CD1c-positive myeloid dendritic cell (primary cell): ENCODE measurements at regions not wholly inside any gene's neighbourhood (a gene's known extent, or its start where the extent isn't known, plus 50 kb on each side); places are given as distances from the start of the nearest gene placed in this dataset.

Source experiments
- DNase-seq: peaks from one replicate; pipeline ENCODE4 v3.0.0-alpha.2; 2016; ENCODE audit errors: extremely low spot score

DNA sequence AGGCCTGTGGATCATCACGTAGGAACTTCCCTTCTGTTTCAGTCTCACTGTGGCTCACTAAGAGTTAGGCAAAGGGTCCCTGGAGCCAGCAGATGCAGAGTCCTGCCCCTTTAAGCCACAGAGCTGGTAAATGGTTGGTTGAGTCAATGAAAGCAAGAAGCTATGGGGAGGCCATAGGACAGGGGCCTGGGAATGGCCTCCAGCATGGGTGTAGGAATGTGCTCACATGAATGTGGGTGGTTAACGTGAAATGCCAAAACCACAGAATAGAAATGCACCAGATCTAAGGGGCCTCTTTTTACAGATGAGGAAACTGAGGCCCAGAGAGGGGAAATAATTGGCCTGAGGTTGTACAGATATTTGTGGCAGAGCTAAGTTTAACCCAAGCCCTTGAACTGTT lies 150.3 kb downstream of the TLE3 start:
- no peak for DNase-seq

GRCh38 chr15:69949485-69949884 lies 148.2 kb downstream of the TLE3 start:
- DNase-seq, result no peak

- no peak for DNase-seq
Observed at GRCh38 chr15:69951256-69951897, 146.3 kb downstream of the TLE3 start.

- DNase-seq, result no peak
Observed at GRCh38 chr15:69951898-69952555, 145.7 kb downstream of the TLE3 start.

- DNase-seq, result no peak
Observed at GRCh38 chr15:69953051-69953450, 144.7 kb downstream of the TLE3 start.

GRCh38 chr15:69953816-69954215 lies 143.9 kb downstream of the TLE3 start:
- no peak for DNase-seq

DNA sequence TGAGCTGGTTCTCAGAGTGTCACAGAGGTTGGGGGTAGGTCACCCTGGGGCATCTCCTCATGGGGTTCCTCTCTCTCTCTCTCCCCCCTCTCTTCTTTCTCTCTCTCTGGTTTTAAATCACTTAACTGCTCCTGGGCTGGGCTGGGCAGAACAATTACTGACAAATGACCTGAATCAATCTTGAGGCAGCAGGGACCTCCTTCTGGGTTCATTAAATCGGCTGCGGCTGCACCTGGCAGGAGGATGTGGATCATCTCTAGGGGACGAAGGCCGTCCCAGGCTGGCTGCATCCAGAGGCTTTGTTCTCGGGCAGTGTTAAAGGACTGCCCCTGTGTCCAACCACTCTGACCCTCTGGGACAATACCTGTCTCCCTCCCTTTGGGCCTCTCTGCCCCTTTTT lies 143.1 kb downstream of the TLE3 start:
- no peak for DNase-seq

- no peak for DNase-seq
Observed at GRCh38 chr15:69955240-69955894, 142.3 kb downstream of the TLE3 start.

- no peak for DNase-seq
Observed at GRCh38 chr15:69956417-69956816, 141.3 kb downstream of the TLE3 start.

DNA sequence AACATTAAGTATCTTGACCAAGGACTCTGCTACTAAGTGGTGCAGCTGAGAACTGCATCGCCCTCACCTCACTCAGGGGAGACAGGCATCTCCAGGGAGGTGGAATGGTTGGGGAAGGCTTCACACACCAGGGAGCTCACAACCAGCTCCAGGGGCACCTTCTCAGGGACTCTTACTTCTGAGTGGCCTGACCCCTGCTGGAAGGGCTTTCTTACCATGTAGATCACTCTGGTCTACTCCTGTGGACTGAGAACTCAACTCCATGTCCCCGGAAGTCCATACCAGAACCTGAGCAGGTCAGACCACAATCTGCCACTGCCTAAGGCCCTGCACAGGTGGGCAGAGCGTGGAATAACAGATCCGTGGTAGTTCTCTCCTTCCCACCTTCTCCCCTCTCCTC lies 140.5 kb downstream of the TLE3 start:
- no peak for DNase-seq

GRCh38 chr15:69958496-69959084 lies 139.1 kb downstream of the TLE3 start:
- no peak for DNase-seq

DNA sequence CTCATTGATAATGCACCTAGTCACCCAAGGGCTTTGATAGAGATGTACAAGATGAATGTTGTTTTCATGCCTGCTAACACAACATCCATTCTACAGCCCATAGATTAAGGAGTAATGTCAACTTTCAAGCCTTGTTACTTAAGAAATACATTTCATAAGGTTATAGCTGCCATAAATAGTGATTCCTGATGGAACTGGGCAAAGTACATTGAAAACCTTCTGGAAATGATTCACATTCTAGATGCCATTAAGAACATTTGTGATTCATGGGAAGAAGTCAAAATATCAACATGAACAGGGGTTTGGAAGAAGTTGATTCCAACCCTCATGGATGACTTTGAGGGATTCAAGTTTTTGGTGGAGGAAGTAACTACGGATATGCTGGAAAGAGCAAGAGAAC lies 135.2 kb downstream of the TLE3 start:
- DNase-seq, result no peak

DNA sequence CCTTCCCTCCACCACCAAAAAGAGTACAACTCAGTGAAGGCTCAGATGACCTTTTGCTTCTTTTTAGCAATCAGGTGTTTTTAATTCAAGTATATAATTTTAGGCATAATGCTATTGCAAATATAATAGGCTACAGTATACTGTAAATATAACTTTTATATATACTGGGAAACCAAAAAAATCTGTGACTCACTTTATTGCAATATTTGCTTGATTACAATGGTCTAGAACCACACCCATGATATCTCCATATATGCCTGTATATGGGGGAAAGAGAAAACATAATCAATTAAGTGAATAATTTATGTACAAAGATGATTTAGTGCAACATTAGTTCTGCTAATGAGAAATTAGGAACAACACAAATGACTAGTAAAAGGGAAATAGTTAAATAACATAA lies 134.3 kb downstream of the TLE3 start:
- DNase-seq, result no peak

- DNase-seq, result no peak
Observed at GRCh38 chr15:69971771-69972170, 125.9 kb downstream of the TLE3 start.

- DNase-seq, result no peak
Observed at GRCh38 chr15:69972436-69972835, 125.3 kb downstream of the TLE3 start.

GRCh38 chr15:69973102-69973714 lies 124.5 kb downstream of the TLE3 start:
- peak; percentile 23 for DNase-seq

- no peak for DNase-seq
Observed at GRCh38 chr15:69973880-69974279, 123.8 kb downstream of the TLE3 start.

- DNase-seq, result no peak
Observed at GRCh38 chr15:69974321-69974720, 123.4 kb downstream of the TLE3 start.

- DNase-seq, result peak; percentile 52
Observed at GRCh38 chr15:69976366-69976994, 121.2 kb downstream of the TLE3 start.

DNA sequence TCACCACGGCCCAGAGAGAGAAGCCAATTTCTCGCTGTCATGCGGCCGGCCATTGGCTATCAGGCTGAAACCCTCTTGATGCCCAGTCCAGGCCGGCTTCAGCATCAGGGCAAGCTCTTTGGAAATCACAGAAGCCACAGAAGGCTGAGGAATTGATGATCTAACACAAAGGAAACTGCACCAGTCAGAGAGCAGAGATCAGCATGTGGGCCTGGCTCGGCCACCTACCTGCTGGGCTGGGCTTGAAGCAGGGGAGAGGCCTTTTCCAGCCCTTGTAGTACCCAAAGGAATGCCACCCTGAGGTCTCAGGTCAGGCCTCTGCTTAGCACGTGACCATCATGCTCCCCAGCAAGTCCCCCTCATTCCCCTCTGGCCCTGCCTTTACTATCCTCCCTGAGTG lies 119.1 kb downstream of the TLE3 start:
- no peak for DNase-seq

DNA sequence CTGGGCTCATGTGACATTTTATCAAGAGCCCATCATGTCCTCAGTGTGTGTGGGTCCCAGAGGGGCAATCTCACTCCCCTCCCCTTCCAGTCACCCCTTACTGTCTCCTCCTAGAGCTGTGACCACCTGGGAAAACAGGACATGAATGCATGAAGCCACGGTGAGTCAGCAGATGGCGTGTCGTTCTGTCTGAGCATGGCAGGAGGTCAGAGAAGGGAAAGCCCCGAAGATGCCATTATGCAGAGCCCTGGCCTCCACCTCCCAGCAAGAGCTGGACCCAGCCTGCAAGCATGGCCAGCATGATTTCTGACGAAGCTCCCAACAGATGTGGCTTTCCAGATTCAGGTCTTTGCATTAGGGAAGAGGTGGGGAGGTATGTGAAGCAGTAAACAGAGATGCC lies 118.5 kb downstream of the TLE3 start:
- no peak for DNase-seq

DNA sequence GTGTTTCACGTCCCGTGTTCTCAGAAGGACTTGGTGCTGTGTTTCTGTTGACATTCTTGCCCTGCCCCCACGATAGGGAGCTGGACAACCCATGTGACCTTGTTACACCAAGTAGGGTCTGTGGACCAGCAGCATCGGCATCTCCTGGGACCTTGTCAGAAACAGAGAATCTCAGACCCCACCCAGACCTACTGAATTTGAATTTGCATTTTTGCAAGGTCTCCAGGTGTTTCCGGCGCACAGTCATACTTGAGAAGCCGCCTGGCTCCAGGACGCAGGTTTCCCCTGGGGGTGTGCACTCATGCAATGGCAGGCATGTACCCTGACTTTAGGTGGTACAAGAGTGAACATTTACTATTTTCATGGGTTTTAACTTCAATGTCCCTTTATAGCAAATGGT lies 117.9 kb downstream of the TLE3 start:
- DNase-seq, result no peak
